Activated CD4-positive, alpha-beta T cell treated with anti-CD3 and anti-CD28 coated beads, Interleukin-2, amount 10 ng/mL, durations not matched to agents 7 days and 5 days (primary cell): ENCODE measurements at regions not wholly inside any gene's neighbourhood (a gene's known extent, or its start where the extent isn't known, plus 50 kb on each side); places are given as distances from the start of the nearest gene placed in this dataset.

Source experiments
- CTCF ChIA-PET: fragments of 350-600 bp; sonication (Branson Sonifier 250); formaldehyde crosslinking; loops from one replicate; lab custom pipeline; 2021; ENCODE audit warnings: antibody characterized with exemption; lab: Charles Lee
- POLR2A ChIA-PET: fragments of 350-600 bp; sonication (Branson Sonifier 250); formaldehyde crosslinking; loops from one replicate; lab custom pipeline; 2021; ENCODE audit warnings: antibody characterized with exemption; lab: Charles Lee
- DNase-seq: peaks from one replicate; pipeline ENCODE4 v3.0.0-alpha.2; 2020
- H3K27ac Mint-ChIP-seq: one replicate; pipeline ENCODE4 v1.8.0; 2021; ENCODE audit warnings: mild to moderate bottlenecking, moderate library complexity, mixed read lengths
- H3K27me3 Mint-ChIP-seq: one replicate; pipeline ENCODE4 v1.8.0; 2021; ENCODE audit warnings: mixed read lengths
- H3K36me3 Mint-ChIP-seq: one replicate; pipeline ENCODE4 v1.8.0; 2021; ENCODE audit warnings: low read depth, mixed read lengths
- H3K4me1 Mint-ChIP-seq: one replicate; pipeline ENCODE4 v1.8.0; 2021; ENCODE audit warnings: mixed read lengths
- H3K4me3 Mint-ChIP-seq: one replicate; pipeline ENCODE4 v1.8.0; 2021; ENCODE audit warnings: mild to moderate bottlenecking, moderate library complexity, mixed read lengths
- H3K9me3 Mint-ChIP-seq: one replicate; pipeline ENCODE4 v1.8.0; 2021; ENCODE audit warnings: mixed read lengths

DNA sequence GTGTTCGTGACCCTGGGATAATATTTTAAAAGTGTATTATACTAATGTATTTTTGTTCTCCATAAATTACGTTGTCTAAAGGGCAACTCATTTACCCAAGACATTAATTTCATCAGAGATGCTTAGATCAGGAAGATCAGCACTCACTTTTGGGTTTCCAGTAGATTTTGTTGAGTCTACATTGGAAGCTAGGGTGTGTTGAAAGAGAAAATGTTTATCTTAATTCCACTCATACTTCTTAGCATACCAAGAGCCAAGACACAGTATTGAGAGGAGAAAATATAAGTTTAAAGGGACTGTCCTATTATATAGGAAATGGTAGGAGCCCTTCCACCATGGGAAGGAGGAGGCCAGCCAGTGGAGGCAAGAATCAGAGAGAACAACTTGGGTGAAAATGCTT, 412.9 kb upstream of the RGMA start:
- ChIA-PET CTCF (no interaction called here), POLR2A (no interaction called here)
- H3K27me3 Mint-ChIP-seq = no peaks in the 10 kb centered on the region
- no peaks in the 10 kb centered on the region for H3K36me3 Mint-ChIP-seq
- no peaks in the 10 kb centered on the region for H3K4me1 Mint-ChIP-seq
- no peak for DNase-seq
- H3K9me3 Mint-ChIP-seq = no peaks in the 10 kb centered on the region
- H3K4me3 Mint-ChIP-seq = no peak overlapping the region
- no peak overlapping the region for H3K27ac Mint-ChIP-seq

DNA sequence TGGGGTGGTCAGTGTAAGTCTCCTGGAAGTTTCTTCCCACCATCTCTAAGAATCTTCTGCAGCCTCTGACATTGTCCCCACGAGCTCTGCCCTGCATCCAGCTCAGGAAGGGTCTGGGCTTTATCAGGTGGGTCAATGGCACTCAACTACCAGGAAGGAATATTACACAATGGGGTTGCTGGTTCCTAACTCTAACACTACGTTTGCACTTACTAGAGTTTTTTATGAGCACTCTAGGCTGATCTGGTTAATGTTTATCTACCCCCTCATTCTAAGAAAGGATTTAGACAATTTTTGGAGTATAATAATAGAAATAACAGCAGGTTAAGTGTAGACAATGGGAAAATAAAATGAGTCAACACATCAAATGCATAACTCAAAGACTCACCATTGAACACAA, 411.1 kb upstream of the RGMA start:
- ChIA-PET POLR2A (no interaction called here), CTCF (no interaction called here)
- no peak for DNase-seq
- no peaks in the 10 kb centered on the region for H3K36me3 Mint-ChIP-seq
- H3K27ac Mint-ChIP-seq = no peak overlapping the region
- H3K4me1 Mint-ChIP-seq = no peaks in the 10 kb centered on the region
- H3K27me3 Mint-ChIP-seq = no peaks in the 10 kb centered on the region
- no peak overlapping the region for H3K4me3 Mint-ChIP-seq
- H3K9me3 Mint-ChIP-seq = no peaks in the 10 kb centered on the region

DNA sequence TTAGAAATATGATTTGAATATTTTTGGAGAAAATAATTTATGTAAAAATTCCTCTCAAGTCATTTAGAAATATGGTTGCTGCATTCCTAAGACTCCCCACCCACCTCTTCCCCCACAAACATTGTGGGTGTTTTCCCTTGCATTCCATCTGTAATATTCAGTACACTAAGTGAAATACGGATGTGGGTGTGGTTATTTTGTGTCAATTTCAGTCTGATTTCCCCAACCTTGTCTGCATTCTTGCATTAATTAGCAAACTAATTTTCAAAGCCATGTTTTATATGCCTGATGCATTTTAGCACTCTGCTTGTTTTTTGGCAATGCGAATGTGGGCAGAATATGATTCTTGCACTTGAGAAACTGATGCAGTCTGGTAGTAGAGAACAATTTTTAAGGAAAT, 408.3 kb upstream of the RGMA start:
- H3K4me1 Mint-ChIP-seq = no peaks in the 10 kb centered on the region
- no peak overlapping the region for H3K27ac Mint-ChIP-seq
- DNase-seq = no peak
- no peaks in the 10 kb centered on the region for H3K27me3 Mint-ChIP-seq
- POLR2A ChIA-PET = no interaction called here
- H3K36me3 Mint-ChIP-seq = no peaks in the 10 kb centered on the region
- H3K9me3 Mint-ChIP-seq = no peaks in the 10 kb centered on the region
- CTCF ChIA-PET = no interaction called here
- H3K4me3 Mint-ChIP-seq = no peak overlapping the region

DNA sequence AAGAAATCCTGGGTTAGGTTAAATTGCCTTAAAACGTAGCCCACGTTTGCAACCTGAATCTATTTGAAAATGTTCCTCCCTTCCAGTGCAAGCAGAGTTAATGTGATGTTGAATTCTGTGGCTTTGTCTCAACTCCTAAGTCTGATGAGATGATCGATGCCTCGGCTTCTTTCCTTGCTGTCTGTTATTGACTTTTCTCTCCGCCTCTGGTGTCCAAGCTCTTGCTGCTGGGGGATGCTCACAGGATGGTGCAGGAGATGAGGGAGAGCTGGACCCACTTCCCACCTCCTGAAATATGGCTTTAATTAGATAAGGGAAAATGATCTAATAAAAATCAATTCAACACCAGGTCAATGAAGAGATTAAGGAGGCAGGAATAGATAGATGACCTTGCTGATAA, 407.9 kb upstream of the RGMA start:
- ChIA-PET POLR2A (no interaction called here), CTCF (no interaction called here)
- Mint-ChIP-seq H3K4me3 (no peak overlapping the region), H3K4me1 (no peaks in the 10 kb centered on the region), H3K36me3 (no peaks in the 10 kb centered on the region), H3K9me3 (no peaks in the 10 kb centered on the region), H3K27me3 (no peaks in the 10 kb centered on the region), H3K27ac (no peak overlapping the region)
- no peak for DNase-seq

DNA sequence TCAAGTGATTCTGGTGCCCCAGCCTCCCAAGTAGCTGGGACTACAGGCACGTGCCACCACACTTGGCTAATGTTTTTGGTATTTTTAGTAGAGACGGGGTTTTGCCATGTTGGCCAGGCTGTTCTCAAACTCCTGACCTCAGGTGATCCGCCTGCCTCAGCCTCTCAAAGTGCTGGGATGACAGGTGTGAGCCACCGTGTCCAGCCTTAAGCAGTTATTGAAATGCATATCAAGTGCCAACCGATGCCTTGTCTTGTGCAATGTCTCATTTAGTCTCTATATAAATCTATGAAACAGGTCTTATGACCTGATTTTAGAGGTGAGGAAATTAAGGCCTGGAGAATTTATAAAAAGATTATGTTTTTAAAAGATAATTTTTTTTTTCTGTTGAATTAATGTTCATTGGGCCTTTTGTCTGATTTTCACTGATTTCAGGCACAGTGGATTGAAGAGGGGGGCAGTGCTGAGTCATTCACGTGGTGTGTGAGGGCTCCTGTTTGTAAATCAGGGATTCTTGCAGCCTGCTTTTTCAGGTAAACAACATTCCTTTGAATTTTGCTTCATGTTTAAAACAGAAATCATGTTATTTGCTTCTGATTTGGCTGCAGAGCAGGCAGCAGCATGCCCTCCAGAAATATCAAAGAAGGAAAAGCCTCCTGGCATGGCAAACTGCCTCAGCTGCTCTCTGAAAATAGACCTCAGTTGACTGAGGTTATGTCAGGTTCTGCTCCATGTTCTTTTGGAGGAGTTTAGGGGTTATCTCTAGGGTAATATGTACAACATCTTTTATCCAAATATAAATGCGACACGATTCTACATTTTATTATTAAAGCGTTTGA, 407.0 kb upstream of the RGMA start:
- H3K36me3 Mint-ChIP-seq = no peaks in the 10 kb centered on the region
- H3K27me3 Mint-ChIP-seq = no peaks in the 10 kb centered on the region
- H3K4me1 Mint-ChIP-seq = no peaks in the 10 kb centered on the region
- no peak for DNase-seq
- CTCF ChIA-PET = no interaction called here
- no peak overlapping the region for H3K27ac Mint-ChIP-seq
- H3K4me3 Mint-ChIP-seq = no peak overlapping the region
- POLR2A ChIA-PET = no interaction called here
- no peaks in the 10 kb centered on the region for H3K9me3 Mint-ChIP-seq

DNA sequence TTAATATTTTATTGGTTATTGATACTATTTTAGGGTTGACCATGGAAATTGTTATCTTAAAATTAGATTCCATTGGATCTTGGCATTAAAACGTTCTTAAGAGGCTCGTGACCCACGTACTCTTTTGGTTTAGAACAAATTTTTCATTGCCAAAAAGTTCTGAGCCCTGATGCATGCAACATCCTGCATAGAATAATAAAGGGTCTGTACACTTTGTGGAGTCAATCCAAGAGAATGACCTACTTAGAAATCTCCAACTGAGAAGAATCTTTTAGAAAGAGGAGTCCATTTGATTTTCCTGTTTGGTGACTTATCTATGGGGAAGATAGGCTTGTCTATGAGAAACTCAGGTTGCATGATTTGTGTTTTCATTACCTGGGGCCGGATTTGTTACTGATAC, 404.2 kb upstream of the RGMA start:
- DNase-seq = no peak
- POLR2A ChIA-PET = no interaction called here
- H3K4me1 Mint-ChIP-seq = no peaks in the 10 kb centered on the region
- no peaks in the 10 kb centered on the region for H3K9me3 Mint-ChIP-seq
- H3K27me3 Mint-ChIP-seq = no peaks in the 10 kb centered on the region
- H3K36me3 Mint-ChIP-seq = no peaks in the 10 kb centered on the region
- H3K4me3 Mint-ChIP-seq = no peak overlapping the region
- CTCF ChIA-PET = no interaction called here
- H3K27ac Mint-ChIP-seq = no peak overlapping the region

DNA sequence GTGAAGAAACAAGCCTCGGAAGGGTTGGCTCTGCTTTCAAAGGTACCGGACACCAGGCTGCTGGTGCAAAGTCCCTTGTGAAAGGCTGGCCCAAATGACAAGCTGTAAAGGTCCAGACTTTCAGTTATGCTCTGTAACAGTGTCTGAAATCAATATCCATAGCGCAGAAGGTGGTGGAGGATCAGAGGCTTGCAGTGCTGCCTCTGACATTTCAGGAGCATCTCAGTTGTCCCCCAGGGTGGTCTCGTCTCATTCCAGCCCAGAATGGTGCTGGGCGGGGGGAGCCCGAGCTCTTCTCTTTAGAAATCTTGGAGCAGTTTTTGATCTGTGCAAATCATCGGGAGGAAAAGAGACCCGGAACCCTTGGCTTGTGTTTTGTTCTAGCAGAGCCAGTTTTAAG, 402.3 kb upstream of the RGMA start:
- Mint-ChIP-seq H3K36me3 (no peaks in the 10 kb centered on the region), H3K4me3 (no peak overlapping the region), H3K27me3 (no peaks in the 10 kb centered on the region), H3K9me3 (no peaks in the 10 kb centered on the region), H3K4me1 (no peaks in the 10 kb centered on the region), H3K27ac (no peak overlapping the region)
- DNase-seq = no peak
- ChIA-PET CTCF (no interaction called here), POLR2A (no interaction called here)

DNA sequence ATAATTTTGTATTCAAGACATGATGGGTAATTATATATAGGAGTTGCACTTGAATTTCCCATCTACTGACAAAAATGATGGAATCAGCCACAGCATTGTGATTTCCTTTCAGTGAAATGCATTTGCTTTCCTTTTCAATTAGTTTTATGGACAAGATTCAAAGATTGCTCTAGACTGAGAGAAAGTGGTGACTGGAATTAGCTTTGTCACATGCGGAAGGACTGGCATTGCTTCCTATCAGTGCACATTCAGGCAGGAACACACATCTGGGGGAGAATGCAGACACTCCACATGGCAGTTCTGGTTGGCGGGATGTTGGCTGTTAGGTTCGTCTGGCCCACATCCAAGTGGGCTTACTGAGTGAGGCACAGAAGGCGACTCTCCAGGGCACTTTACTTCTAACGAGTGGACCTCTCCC, 399.3 kb upstream of the RGMA start:
- no peaks in the 10 kb centered on the region for H3K9me3 Mint-ChIP-seq
- no peaks in the 10 kb centered on the region for H3K36me3 Mint-ChIP-seq
- no peak overlapping the region for H3K4me3 Mint-ChIP-seq
- no peaks in the 10 kb centered on the region for H3K4me1 Mint-ChIP-seq
- ChIA-PET CTCF (no interaction called here), POLR2A (no interaction called here)
- no peak overlapping the region for H3K27ac Mint-ChIP-seq
- no peak for DNase-seq
- H3K27me3 Mint-ChIP-seq = no peaks in the 10 kb centered on the region

DNA sequence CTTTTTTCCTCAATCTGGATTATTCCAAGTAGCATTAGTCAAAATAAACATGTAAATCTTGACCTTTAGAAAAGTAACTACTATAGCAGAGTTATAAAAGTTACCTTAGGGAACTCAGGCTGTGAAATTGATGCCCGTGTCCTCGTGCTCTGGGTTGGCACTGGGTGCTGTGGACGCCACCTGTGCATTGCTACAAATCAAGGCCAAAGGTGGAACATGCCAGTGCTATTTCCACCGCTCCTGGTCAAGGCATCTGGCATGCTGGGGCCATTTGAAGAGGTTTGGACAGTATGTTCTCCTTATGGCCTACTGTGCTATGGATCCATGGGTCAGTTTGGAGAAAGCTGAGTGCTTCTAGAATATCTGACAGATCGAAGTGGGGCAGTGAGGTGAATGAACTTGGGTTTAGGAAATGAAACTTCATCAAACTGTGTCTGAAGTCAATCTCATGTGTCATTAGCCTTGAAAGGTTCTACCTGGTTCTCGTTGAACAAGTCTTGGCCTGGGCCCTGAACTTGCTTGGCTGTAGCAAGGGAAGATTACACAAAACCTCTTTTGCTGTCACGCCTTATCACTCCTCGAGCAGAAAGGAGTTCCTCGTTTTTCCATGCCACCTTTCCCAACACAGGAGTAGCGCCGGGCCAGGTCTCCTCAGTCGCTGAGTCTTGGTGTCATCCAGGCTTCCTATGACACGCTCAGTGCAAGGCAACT, 397.6 kb upstream of the RGMA start:
- Mint-ChIP-seq H3K4me3 (no peak overlapping the region), H3K36me3 (no peaks in the 10 kb centered on the region), H3K9me3 (no peaks in the 10 kb centered on the region), H3K27ac (no peak overlapping the region), H3K27me3 (no peaks in the 10 kb centered on the region), H3K4me1 (no peaks in the 10 kb centered on the region)
- DNase-seq = no peak
- ChIA-PET CTCF (no interaction called here), POLR2A (no interaction called here)

DNA sequence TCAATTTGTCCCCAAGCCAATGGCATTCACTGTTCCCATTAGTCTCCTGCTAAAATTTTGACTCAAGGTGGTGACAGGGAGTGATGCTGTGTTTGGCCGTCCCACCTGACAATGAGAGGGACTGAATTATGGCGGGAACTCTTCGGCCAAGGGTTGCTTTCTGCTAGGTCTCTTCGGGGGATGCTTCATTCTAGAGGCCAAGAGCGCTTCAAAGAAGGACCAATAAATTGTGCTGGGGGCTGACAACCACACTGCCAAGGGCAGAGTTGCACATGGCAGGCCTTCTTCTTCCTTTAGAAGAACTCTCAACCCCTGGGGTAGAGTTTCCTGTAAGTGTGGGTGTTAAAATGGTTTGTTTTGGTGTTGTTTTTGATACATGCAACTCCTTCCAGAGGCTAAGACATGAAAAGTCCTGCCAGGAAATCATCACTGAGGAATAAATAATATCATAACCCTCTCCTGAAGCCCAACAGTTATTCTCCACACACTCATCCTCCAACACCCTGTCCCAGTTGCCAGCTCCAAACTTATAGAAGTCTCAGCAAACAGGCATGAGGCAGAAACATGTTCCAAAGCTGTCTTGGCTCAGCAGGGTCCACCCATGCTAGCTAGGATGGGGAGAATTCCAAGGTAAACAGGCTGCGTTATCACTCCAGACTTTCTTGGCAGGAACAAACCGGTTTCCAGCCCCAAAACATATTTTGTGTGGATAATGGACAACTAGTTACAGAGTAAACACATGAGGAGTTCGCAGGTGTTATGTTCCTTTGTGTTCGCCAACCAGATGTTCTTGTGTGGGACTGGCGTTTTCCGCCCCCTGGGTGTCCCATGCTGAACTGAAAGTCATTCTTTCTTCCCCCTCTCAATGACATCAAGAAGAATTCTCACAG, 396.7 kb upstream of the RGMA start:
- DNase-seq = no peak
- no peaks in the 10 kb centered on the region for H3K9me3 Mint-ChIP-seq
- ChIA-PET POLR2A (no interaction called here), CTCF (no interaction called here)
- no peak overlapping the region for H3K4me3 Mint-ChIP-seq
- H3K27ac Mint-ChIP-seq = no peak overlapping the region
- no peaks in the 10 kb centered on the region for H3K36me3 Mint-ChIP-seq
- no peaks in the 10 kb centered on the region for H3K27me3 Mint-ChIP-seq
- H3K4me1 Mint-ChIP-seq = no peaks in the 10 kb centered on the region

DNA sequence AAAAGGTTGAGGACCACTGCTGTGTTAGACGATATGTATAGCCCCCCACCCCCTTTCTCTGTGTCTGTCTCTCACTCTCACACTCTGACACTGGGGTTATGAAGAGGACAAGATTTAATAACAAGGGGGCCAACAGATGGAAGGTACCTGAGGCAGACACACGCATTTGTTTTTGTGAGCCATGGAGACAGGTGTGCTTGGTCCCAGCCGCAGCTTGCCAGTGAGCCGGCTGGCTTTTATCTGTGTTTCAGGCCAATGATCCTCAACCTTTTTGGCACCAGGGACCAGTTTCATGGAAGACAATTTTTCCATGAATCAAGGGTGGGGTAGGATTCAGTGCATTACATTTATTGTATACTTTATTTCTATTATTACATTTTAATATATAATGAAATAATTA, 394.9 kb upstream of the RGMA start:
- Mint-ChIP-seq H3K4me3 (no peak overlapping the region), H3K27ac (no peak overlapping the region), H3K9me3 (no peaks in the 10 kb centered on the region)

DNA sequence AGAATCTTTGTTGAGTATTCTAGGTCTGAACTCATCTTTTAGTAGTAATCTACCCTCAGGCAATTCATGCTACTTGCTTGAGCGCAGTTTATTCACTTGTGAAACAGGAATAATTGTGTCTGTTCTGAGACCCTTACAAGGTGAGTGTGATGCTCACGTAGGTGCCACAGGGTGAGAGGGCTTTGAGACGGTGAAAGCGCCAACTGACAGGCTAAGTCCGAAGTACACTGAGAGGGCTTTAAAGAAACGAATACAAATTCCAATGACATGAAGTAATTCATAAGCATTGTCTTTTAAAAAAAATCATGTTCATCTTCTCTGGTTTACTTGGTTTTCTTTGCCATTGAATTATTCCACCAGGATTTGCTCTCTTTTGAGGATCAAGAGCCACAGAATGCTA, 393.7 kb upstream of the RGMA start:
- H3K9me3 Mint-ChIP-seq = no peaks in the 10 kb centered on the region
- H3K27me3 Mint-ChIP-seq = no peaks in the 10 kb centered on the region
- H3K4me3 Mint-ChIP-seq = no peak overlapping the region
- no peaks in the 10 kb centered on the region for H3K36me3 Mint-ChIP-seq
- no peak overlapping the region for H3K27ac Mint-ChIP-seq
- POLR2A ChIA-PET = no interaction called here
- DNase-seq = no peak
- H3K4me1 Mint-ChIP-seq = no peaks in the 10 kb centered on the region
- CTCF ChIA-PET = no interaction called here

More for the DNA sequence above, 394.9 kb upstream of the RGMA start:
- Mint-ChIP-seq H3K36me3 (no peaks in the 10 kb centered on the region), H3K27me3 (no peaks in the 10 kb centered on the region), H3K4me1 (no peaks in the 10 kb centered on the region)
- POLR2A ChIA-PET = no interaction called here
- DNase-seq = no peak
- CTCF ChIA-PET = no interaction called here

DNA sequence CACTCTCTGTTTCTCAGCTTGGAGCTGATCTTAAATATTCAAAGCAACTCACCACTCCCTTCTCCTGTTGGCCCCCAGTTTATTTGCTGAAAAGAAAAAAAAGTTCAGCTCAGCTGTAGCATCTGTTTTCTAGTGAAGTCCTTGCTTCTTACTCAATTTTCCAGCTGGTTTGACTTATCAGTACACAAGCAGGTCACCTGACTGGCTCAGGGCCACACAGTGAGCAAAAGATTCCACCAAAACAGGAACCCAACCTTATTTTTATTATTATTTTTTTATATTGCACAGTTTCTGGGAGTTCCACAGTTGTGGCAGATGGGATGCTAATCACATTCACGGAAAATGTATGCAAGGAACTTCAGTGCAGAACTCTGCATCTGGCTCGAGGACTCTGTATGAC, 390.7 kb upstream of the RGMA start:
- H3K27me3 Mint-ChIP-seq = no peaks in the 10 kb centered on the region
- CTCF ChIA-PET = no interaction called here

More for the DNA sequence above, 390.7 kb upstream of the RGMA start:
- Mint-ChIP-seq H3K4me1 (no peaks in the 10 kb centered on the region), H3K9me3 (no peaks in the 10 kb centered on the region), H3K27ac (no peak overlapping the region), H3K36me3 (no peaks in the 10 kb centered on the region), H3K4me3 (no peak overlapping the region)
- POLR2A ChIA-PET = no interaction called here
- no peak for DNase-seq
